ENCODE measurements at regions not wholly inside any gene's neighbourhood (a gene's known extent, or its start where the extent isn't known, plus 50 kb on each side); places are given as distances from the start of the nearest gene placed in this dataset.
A peak's percentile ranks its signal among the peaks of the same experiment; 100 is the strongest.
"Not testable (repeated sequence)": the region's sequence is repeated elsewhere in the genome, so short reads cannot be mapped to it uniquely, and the experiment has no call there.

DNA sequence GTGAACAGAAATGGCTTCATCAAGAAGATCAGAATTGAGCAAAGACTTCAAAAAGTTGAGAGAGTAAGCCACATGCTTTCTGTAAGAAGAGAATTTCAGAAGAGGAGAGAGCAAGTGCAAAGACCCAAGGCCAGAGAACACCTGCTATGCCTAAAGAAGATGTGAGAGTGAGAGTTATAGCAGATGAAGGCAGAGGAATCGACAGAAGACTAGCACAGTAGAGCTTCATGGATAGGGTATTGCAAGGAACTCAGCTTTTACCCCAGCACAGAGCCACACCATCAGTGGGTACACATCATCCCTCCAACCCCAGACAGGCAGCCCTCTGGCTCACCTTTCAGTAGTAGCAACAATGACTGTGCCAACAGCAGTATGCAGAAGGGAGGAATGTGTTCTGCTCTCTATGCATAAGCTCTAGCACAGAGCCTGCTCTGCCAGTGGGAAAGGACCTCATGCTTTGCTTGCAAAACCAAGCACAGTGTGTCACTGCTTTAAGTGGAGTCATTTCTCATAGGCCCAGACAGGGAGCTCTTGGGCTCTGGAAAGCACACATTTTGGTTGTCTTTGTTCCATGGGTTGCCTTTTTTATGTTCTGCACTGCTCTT lies 318.6 kb downstream of the NAF1 start:
- H3K9me3 ChIP-seq (ENCODE audit: control insufficient read depth, low read length), result no peaks in the 10 kb centered on the region
- no CpG with 5 or more reads among the region's 1 CpG for WGBS, 2 experiments (ENCODE audit: insufficient coverage in 2 of 2)
- H3K4me3 ChIP-seq (ENCODE audit: extremely low read depth, insufficient read depth, low read length, poor library complexity, severe bottlenecking), result no peak overlapping the region
- no peak overlapping the region for H3K27ac ChIP-seq (ENCODE audit: low read depth, low read length, severe bottlenecking)
- H3K36me3 ChIP-seq (ENCODE audit: control insufficient read depth, insufficient read depth, low read length), result no peaks in the 10 kb centered on the region
- H3K4me1 ChIP-seq (ENCODE audit: control insufficient read depth, insufficient read depth, low read length, poor library complexity, severe bottlenecking), result no peaks in the 10 kb centered on the region

GRCh38 chr4:162841753-162842152 lies 324.9 kb downstream of the NAF1 start:
- WGBS, 2 experiments (ENCODE audit: insufficient coverage in 2 of 2), result 75 to 86% methylated on average over 1 of the region's 1 CpG
- H3K36me3 ChIP-seq (ENCODE audit: control insufficient read depth, insufficient read depth, low read length), result no peaks in the 10 kb centered on the region
- peak overlapping the region; percentile 30 for H3K27ac ChIP-seq (ENCODE audit: low read depth, low read length, severe bottlenecking)
- H3K4me3 ChIP-seq (ENCODE audit: extremely low read depth, insufficient read depth, low read length, poor library complexity, severe bottlenecking), result no peak overlapping the region
- H3K4me1 ChIP-seq (ENCODE audit: control insufficient read depth, insufficient read depth, low read length, poor library complexity, severe bottlenecking), result no peaks in the 10 kb centered on the region
- H3K9me3 ChIP-seq (ENCODE audit: control insufficient read depth, low read length), result no peaks in the 10 kb centered on the region

- Histone ChIP-seq H3K36me3 (ENCODE audit: control insufficient read depth, insufficient read depth, low read length) (no peaks in the 10 kb centered on the region), H3K4me1 (ENCODE audit: control insufficient read depth, insufficient read depth, low read length, poor library complexity, severe bottlenecking) (no peaks in the 10 kb centered on the region), H3K4me3 (ENCODE audit: extremely low read depth, insufficient read depth, low read length, poor library complexity, severe bottlenecking) (no peak overlapping the region), H3K27ac (ENCODE audit: low read depth, low read length, severe bottlenecking) (no peak overlapping the region), H3K9me3 (ENCODE audit: control insufficient read depth, low read length) (no peaks in the 10 kb centered on the region)
- WGBS, 2 experiments (ENCODE audit: insufficient coverage in 2 of 2), result 100% methylated on average over 2 of the region's 4 CpGs; no CpG with 5 or more reads in 1 of the 2 experiments
These were observed 326.9 kb downstream of the NAF1 start for GRCh38 chr4:162839814-162840213.

GRCh38 chr4:162838671-162839070 lies 328.0 kb downstream of the NAF1 start:
- Histone ChIP-seq H3K4me3 (ENCODE audit: extremely low read depth, insufficient read depth, low read length, poor library complexity, severe bottlenecking) (no peak overlapping the region), H3K4me1 (ENCODE audit: control insufficient read depth, insufficient read depth, low read length, poor library complexity, severe bottlenecking) (no peaks in the 10 kb centered on the region), H3K9me3 (ENCODE audit: control insufficient read depth, low read length) (no peaks in the 10 kb centered on the region), H3K36me3 (ENCODE audit: control insufficient read depth, insufficient read depth, low read length) (no peaks in the 10 kb centered on the region), H3K27ac (ENCODE audit: low read depth, low read length, severe bottlenecking) (no peak overlapping the region)
- WGBS, 2 experiments (ENCODE audit: insufficient coverage in 2 of 2), result 100% methylated on average over 1 of the region's 1 CpG

DNA sequence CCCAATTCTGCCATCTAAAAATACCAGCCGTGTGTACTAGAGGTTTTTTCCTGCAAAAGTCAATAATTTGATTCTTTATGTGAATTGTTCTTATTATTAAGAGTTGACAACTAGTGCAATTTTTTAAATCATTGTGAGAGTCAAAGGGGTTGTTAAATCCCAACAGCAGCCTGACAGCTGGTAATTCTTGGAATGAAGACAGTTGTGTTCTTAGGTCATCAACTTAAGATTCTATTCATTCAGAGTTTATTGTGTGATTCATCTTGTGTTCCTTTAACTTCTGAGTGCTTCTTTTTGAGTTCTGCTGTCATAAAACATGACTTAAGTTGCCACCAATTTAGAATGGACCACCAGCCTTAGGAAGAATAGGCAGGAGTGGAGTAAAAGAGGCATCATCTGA lies 329.0 kb downstream of the NAF1 start:
- Histone ChIP-seq H3K36me3 (ENCODE audit: control insufficient read depth, insufficient read depth, low read length) (no peaks in the 10 kb centered on the region), H3K27ac (ENCODE audit: low read depth, low read length, severe bottlenecking) (no peak overlapping the region), H3K4me1 (ENCODE audit: control insufficient read depth, insufficient read depth, low read length, poor library complexity, severe bottlenecking) (no peaks in the 10 kb centered on the region), H3K4me3 (ENCODE audit: extremely low read depth, insufficient read depth, low read length, poor library complexity, severe bottlenecking) (no peak overlapping the region), H3K9me3 (ENCODE audit: control insufficient read depth, low read length) (no peaks in the 10 kb centered on the region)
- WGBS, 2 experiments (ENCODE audit: insufficient coverage in 2 of 2), result no CpG with 5 or more reads among the region's 1 CpG

DNA sequence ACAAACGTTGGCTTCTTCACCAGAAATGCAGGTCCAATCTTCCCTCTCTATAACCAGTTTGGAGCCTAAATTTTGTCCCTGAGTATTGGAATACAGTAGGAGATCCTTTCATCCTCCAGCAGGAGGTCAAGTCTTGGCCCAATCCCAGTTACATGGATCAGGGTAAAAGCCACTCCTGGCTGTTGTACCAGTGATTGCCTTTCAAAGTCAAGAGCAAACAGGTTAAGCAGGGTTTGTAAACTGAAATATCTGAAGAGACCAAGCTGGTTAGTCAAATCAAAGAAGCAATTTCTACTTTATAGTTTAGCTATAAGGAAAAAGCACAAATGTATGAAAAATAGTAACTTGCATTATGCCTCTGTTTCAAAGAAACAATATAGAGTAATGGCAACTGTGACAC lies 329.4 kb downstream of the NAF1 start:
- H3K36me3 ChIP-seq (ENCODE audit: control insufficient read depth, insufficient read depth, low read length), result no peaks in the 10 kb centered on the region
- no peaks in the 10 kb centered on the region for H3K9me3 ChIP-seq (ENCODE audit: control insufficient read depth, low read length)
- H3K4me3 ChIP-seq (ENCODE audit: extremely low read depth, insufficient read depth, low read length, poor library complexity, severe bottlenecking), result no peak overlapping the region
- no peak overlapping the region for H3K27ac ChIP-seq (ENCODE audit: low read depth, low read length, severe bottlenecking)
- H3K4me1 ChIP-seq (ENCODE audit: control insufficient read depth, insufficient read depth, low read length, poor library complexity, severe bottlenecking), result no peaks in the 10 kb centered on the region
- no CpG with 5 or more reads among the region's 1 CpG for WGBS, 2 experiments (ENCODE audit: insufficient coverage in 2 of 2)

DNA sequence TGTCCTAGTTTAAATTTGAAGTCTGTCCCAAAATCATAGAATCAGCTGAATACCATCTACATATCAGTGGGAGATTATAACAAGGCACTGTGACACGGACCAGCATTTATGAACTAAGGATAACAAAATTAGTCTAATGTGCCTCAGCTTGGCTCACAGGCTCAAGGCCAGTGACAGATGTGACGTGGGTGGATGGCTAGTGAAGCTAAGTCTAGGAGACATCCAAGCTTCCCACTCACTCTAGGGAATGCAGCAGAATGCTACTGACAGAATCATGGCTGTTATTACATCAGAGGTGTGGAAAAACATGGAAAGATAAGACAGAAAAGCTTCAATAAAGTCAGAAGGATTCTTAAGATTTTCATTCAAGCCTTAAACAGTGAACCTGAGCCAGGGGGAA lies 329.9 kb downstream of the NAF1 start:
- Histone ChIP-seq H3K9me3 (ENCODE audit: control insufficient read depth, low read length) (no peaks in the 10 kb centered on the region), H3K27ac (ENCODE audit: low read depth, low read length, severe bottlenecking) (no peak overlapping the region), H3K36me3 (ENCODE audit: control insufficient read depth, insufficient read depth, low read length) (no peaks in the 10 kb centered on the region), H3K4me1 (ENCODE audit: control insufficient read depth, insufficient read depth, low read length, poor library complexity, severe bottlenecking) (no peaks in the 10 kb centered on the region), H3K4me3 (ENCODE audit: extremely low read depth, insufficient read depth, low read length, poor library complexity, severe bottlenecking) (no peak overlapping the region)
- WGBS, 2 experiments (ENCODE audit: insufficient coverage in 2 of 2), result 60% methylated on average over 2 of the region's 2 CpGs; no CpG with 5 or more reads in 1 of the 2 experiments

GRCh38 chr4:162836258-162836657 lies 330.4 kb downstream of the NAF1 start:
- WGBS, 2 experiments (ENCODE audit: insufficient coverage in 2 of 2), result 88 to 92% methylated on average over 5 to 6 of the region's 6 CpGs
- not testable (repeated sequence) for H3K4me3 ChIP-seq (ENCODE audit: extremely low read depth, insufficient read depth, low read length, poor library complexity, severe bottlenecking); H3K27ac ChIP-seq (ENCODE audit: low read depth, low read length, severe bottlenecking); H3K9me3 ChIP-seq (ENCODE audit: control insufficient read depth, low read length); H3K36me3 ChIP-seq (ENCODE audit: control insufficient read depth, insufficient read depth, low read length); H3K4me1 ChIP-seq (ENCODE audit: control insufficient read depth, insufficient read depth, low read length, poor library complexity, severe bottlenecking)

DNA sequence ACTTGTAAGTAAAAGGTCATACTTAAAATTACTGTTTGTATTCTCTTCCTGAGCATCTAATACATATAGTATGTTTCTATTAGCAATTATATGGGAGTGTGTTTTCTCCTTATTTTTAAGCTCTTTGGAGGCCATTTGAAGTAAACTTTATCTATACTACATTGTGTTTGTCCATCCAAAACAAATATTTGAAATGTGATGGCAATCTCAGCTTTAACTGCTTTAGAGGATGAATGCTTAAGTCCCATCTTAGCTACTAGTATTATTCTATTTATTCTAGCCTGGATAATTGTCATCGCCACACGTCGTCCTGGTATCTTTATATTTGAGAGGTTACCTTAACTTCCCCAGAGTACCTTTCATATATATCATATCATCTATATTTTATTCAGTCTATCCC lies 335.8 kb downstream of the NAF1 start:
- Histone ChIP-seq H3K4me3 (ENCODE audit: extremely low read depth, insufficient read depth, low read length, poor library complexity, severe bottlenecking) (no peak overlapping the region), H3K27ac (ENCODE audit: low read depth, low read length, severe bottlenecking) (no peak overlapping the region), H3K9me3 (ENCODE audit: control insufficient read depth, low read length) (no peaks in the 10 kb centered on the region), H3K36me3 (ENCODE audit: control insufficient read depth, insufficient read depth, low read length) (no peaks in the 10 kb centered on the region), H3K4me1 (ENCODE audit: control insufficient read depth, insufficient read depth, low read length, poor library complexity, severe bottlenecking) (no peaks in the 10 kb centered on the region)
- WGBS, 2 experiments (ENCODE audit: insufficient coverage in 2 of 2), result no CpG with 5 or more reads among the region's 3 CpGs

DNA sequence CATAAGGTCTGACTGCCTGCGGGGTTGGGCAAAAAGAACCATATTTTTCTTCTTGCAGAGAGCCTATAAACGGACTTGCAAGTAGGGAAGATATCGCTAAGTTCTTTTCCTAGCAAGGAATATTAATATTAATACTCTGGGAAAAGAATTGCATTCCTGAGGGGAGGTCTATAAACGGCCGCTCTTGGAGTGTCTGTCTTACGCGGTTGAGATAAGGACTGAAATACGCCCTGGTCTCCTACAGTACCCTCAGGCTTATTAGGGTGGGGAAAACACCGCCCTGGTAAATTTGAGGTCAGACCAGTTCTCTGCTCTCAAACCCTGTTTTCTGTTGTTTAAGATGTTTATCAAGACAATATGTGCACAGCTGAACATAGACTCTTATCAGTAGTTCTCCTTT lies 349.3 kb downstream of the NAF1 start:
- H3K4me1 ChIP-seq (ENCODE audit: control insufficient read depth, insufficient read depth, low read length, poor library complexity, severe bottlenecking); H3K27ac ChIP-seq (ENCODE audit: low read depth, low read length, severe bottlenecking); H3K36me3 ChIP-seq (ENCODE audit: control insufficient read depth, insufficient read depth, low read length); H3K9me3 ChIP-seq (ENCODE audit: control insufficient read depth, low read length); H3K4me3 ChIP-seq (ENCODE audit: extremely low read depth, insufficient read depth, low read length, poor library complexity, severe bottlenecking): not testable (repeated sequence)
- WGBS, 2 experiments (ENCODE audit: insufficient coverage in 2 of 2), result 98 to 100% methylated on average over 5 to 7 of the region's 9 CpGs

DNA sequence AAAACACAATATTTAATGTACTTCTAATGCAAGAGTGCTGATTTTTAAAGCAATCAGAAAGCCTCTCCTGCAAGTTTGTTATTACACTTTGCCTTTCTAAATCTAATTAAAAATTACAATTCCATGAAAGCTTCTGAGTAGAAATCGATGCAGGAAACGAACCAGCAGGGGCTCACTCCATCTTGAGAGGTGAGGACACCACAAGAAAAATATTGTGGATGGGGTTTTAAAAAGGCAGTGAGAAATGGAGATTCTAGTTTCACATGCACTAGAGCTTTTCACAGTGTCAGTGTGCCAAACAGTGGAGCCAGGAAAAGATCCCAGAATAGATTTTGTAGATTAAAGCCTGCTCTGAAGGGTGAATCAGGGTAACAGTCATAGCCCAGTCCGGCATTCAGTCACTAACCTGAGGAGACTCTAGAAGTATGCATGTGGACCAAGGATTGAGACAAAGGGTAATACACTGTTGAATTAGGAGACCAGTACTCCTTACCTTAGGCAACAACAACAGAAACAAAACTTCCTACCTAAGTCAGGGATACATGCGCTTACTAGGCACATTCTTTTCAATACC lies 362.3 kb downstream of the NAF1 start:
- Histone ChIP-seq H3K27ac (ENCODE audit: low read depth, low read length, severe bottlenecking) (no peak overlapping the region), H3K9me3 (ENCODE audit: control insufficient read depth, low read length) (no peaks in the 10 kb centered on the region), H3K4me3 (ENCODE audit: extremely low read depth, insufficient read depth, low read length, poor library complexity, severe bottlenecking) (no peak overlapping the region), H3K36me3 (ENCODE audit: control insufficient read depth, insufficient read depth, low read length) (no peaks in the 10 kb centered on the region), H3K4me1 (ENCODE audit: control insufficient read depth, insufficient read depth, low read length, poor library complexity, severe bottlenecking) (no peaks in the 10 kb centered on the region)
- 94 to 100% methylated on average over 2 of the region's 4 CpGs for WGBS, 2 experiments (ENCODE audit: insufficient coverage in 2 of 2)

Measured in mesodermal cell (in vitro differentiated cells).